Right lobe of liver (tissue), 6 donors: ENCODE measurements at regions not wholly inside any gene's neighbourhood (a gene's known extent, or its start where the extent isn't known, plus 50 kb on each side); places are given as distances from the start of the nearest gene placed in this dataset.

Experiments used
- ATAC-seq, 4 donors: fragments of 200-7000 bp; cut with Tn5 transposase; one replicate each; pipeline ENCODE4 v1.9.1; 2020; ENCODE audit warnings: mild to moderate bottlenecking in 4 of 4, moderate library complexity in 4 of 4
- DNase-seq, 3 donors: peaks; one replicate each; pipeline ENCODE4 v3.0.0-alpha.2; 2020
- H3K27ac ChIP-seq, 3 donors: fragments of 200-600 bp; one replicate each; pipeline ENCODE4 v1.8.0; 2022
- H3K27me3 ChIP-seq, 2 donors: fragments of 200-600 bp; one replicate each; pipeline ENCODE4 v1.8.0; 2022
- H3K36me3 ChIP-seq, 4 donors: fragments of 200-600 bp; sonication (generic) in 1 of 4; one replicate each; pipeline versions ENCODE4 v1.5.1 to v1.8.0; 2017 to 2022; ENCODE audit warnings: control low read depth in 1 of 4
- H3K4me1 ChIP-seq, 4 donors: fragments of 200-600 bp; sonication (generic) in 1 of 4; one replicate each; pipeline versions ENCODE4 v1.5.1 to v1.8.0; 2017 to 2022; ENCODE audit warnings: control low read depth in 1 of 4
- H3K4me3 ChIP-seq, 3 donors: fragments of 200-600 bp; one replicate each; pipeline ENCODE4 v1.8.0; 2022
- H3K9me3 ChIP-seq, 4 donors: fragments of 200-600 bp; sonication (generic) in 1 of 4; one replicate each; pipeline versions ENCODE4 v1.5.1 to v1.8.0; 2017 to 2022; ENCODE audit warnings: control low read depth in 1 of 4
- CTCF ChIP-seq, 4 donors: fragments of 200-600 bp in 3 of 4; fragments of 450-650 bp in 1 of 4; IDR thresholded peaks; one replicate each; pipeline versions ENCODE4 v1.5.1 to v1.8.0; 2016 to 2022; ENCODE audit warnings: antibody characterized with exemption in 4 of 4, mild to moderate bottlenecking in 2 of 4
- POLR2A ChIP-seq: fragments of 450-650 bp; IDR thresholded peaks from one replicate; pipeline ENCODE4 v1.6.1; 2017; ENCODE audit warnings: antibody characterized with exemption, mild to moderate bottlenecking
- WGBS: methylation state at CpG from one replicate; pipeline ENCODE4 v1.1.6; 2018; ENCODE audit warnings: low coverage, low lambda C conversion rate; ENCODE audit not compliant: insufficient coverage; ENCODE audit errors: missing lambda C conversion rate; 5-methylcytosine and 5-hydroxymethylcytosine counted together
- intact Hi-C, 2 donors: fragments of 100-400 bp; cut with DNase I; formaldehyde crosslinking; loops; one replicate each; pipeline versions ENCODE4 v1.11.2 to v1.14.1; 2022
- donor health status: DM: no; HTN: yes; CAD: no.
- donor health status: DM: no; HTN: no; CAD: no.
- donor health status: DM: no; HTN: no; CAD: no.
- donor health status: DM: no; HTN: yes; CAD: no.
- donor health status: DM: no; HTN: yes; CAD: no.

- no peak for DNase-seq
- H3K4me3 ChIP-seq: no peak overlapping the region
- no peak overlapping the region for H3K27ac ChIP-seq
- WGBS: 38% methylated on average over 1 of the region's 1 CpG
- intact Hi-C loops: no loop called here
- ATAC-seq: peak in 2 of 4 donors; percentile 40 to 52
- H3K4me1 ChIP-seq: no peaks in the 10 kb centered on the region
- no peaks in the 10 kb centered on the region for H3K27me3 ChIP-seq
- TF ChIP-seq POLR2A (no peak), CTCF (IDR thresholded peaks at IDR 0.05) (no peak)
- no peaks in the 10 kb centered on the region for H3K9me3 ChIP-seq
- no peaks in the 10 kb centered on the region for H3K36me3 ChIP-seq
These were observed 77.0 kb upstream of the TMC1 start for GRCh38 chr9:72444435-72444834.

- DNase-seq: no peak
- WGBS: 44% methylated on average over 3 of the region's 4 CpGs
- no peaks in the 10 kb centered on the region for H3K36me3 ChIP-seq
- H3K27ac ChIP-seq: no peak overlapping the region
- H3K4me3 ChIP-seq: no peak overlapping the region
- intact Hi-C loops: no loop called here
- no peaks in the 10 kb centered on the region for H3K9me3 ChIP-seq
- TF ChIP-seq CTCF (IDR thresholded peaks at IDR 0.05) (no peak), POLR2A (no peak)
- no peaks in the 10 kb centered on the region for H3K27me3 ChIP-seq
- H3K4me1 ChIP-seq: peaks cover 0 to under 1% (median 0%) of the 10 kb centered on the region in 4 donors
- peak; percentile 36 to 75 (median 67) for ATAC-seq
These were observed 77.6 kb upstream of the TMC1 start for GRCh38 chr9:72443855-72444254.

GRCh38 chr9:72441848-72442607 is 77.0 kb upstream of the ZFAND5 start:
- Histone ChIP-seq H3K4me1 (peaks cover 0 to 7% (median 0%) of the 10 kb centered on the region in 4 donors), H3K36me3 (no peaks in the 10 kb centered on the region), H3K4me3 (no peak overlapping the region), H3K27ac (no peak overlapping the region), H3K9me3 (no peaks in the 10 kb centered on the region), H3K27me3 (no peaks in the 10 kb centered on the region)
- no peak for DNase-seq
- WGBS: 71% methylated on average over 2 of the region's 2 CpGs
- TF ChIP-seq CTCF (IDR thresholded peaks at IDR 0.05): no peak
- no peak for TF ChIP-seq POLR2A
- intact Hi-C loops: no loop called here
- ATAC-seq: no peak

GRCh38 chr9:72440992-72441847 is 76.2 kb upstream of the ZFAND5 start:
- 69% methylated on average over 6 of the region's 7 CpGs for WGBS
- DNase-seq (no peak), ATAC-seq (no peak)
- Histone ChIP-seq H3K36me3 (no peaks in the 10 kb centered on the region), H3K4me1 (peaks cover 0 to 7% (median 0%) of the 10 kb centered on the region in 4 donors), H3K27ac (no peak overlapping the region), H3K9me3 (no peaks in the 10 kb centered on the region), H3K27me3 (no peaks in the 10 kb centered on the region), H3K4me3 (no peak overlapping the region)
- intact Hi-C loops: no loop called here
- TF ChIP-seq POLR2A (no peak), CTCF (IDR thresholded peaks at IDR 0.05) (no peak)
